A549 (cell line): ENCODE measurements at regions not wholly inside any gene's neighbourhood (a gene's known extent, or its start where the extent isn't known, plus 50 kb on each side); places are given as distances from the start of the nearest gene placed in this dataset.

Experiments
- ATAC-seq, 2 experiments: fragments of 200-7000 bp in 1 of 2; fragments of >200 bp in 1 of 2; cut with Nextera tagmentation in 1 of 2; cut with Tn5 transposase in 1 of 2; 3 replicates each; pipeline versions ENCODE4 v1.8.0 to v1.9.1; 2018 to 2020; ENCODE audit warnings: mild to moderate bottlenecking in 1 of 2, moderate library complexity in 1 of 2
- CTCF ChIA-PET: fragments of 300-600 bp; sonication (Branson Sonifier 250); formaldehyde crosslinking; extraction: SDS; loops from one replicate; lab custom pipeline; 2021; ENCODE audit warnings: antibody characterized with exemption, inconsistent platforms; lab: Yijun Ruan, JAX
- POLR2A ChIA-PET: fragments of 350-600 bp; formaldehyde crosslinking; extraction: SDS; loops from one replicate; lab custom pipeline; 2021; ENCODE audit warnings: antibody characterized with exemption, inconsistent platforms; lab: Yijun Ruan, JAX
- DNase-seq, 2 experiments: peaks; one replicate each; pipeline versions ENCODE4 v3.0.0 to v3.0.0-alpha.2; 2011 to 2016; ENCODE audit warnings: low read depth in 1 of 2, low spot score in 1 of 2
- FAIRE-seq: peaks from 2 replicates; lab custom pipeline; 2011; peaks lifted over from hg19 to GRCh38; lab: Jason Lieb, UNC
- H3K27ac ChIP-seq, 2 experiments: fragments of >200 bp; sonication (Bioruptor Twin); formaldehyde crosslinking; 3 replicates each; pipeline ENCODE4 v1.5.1; 2016 to 2017
- H3K4me1 ChIP-seq: fragments of >200 bp; sonication (Bioruptor Twin); formaldehyde crosslinking; 3 replicates; pipeline ENCODE4 v1.6.1; 2016
- H3K4me2 ChIP-seq: fragments of >200 bp; sonication (Bioruptor Twin); formaldehyde crosslinking; 3 replicates; pipeline ENCODE4 v1.6.1; 2016
- H3K4me3 ChIP-seq: fragments of >200 bp; sonication (Bioruptor Twin); formaldehyde crosslinking; 3 replicates; pipeline ENCODE4 v1.5.1; 2016
- H3K9me3 ChIP-seq: fragments of >200 bp; sonication (Bioruptor Twin); formaldehyde crosslinking; 3 replicates; pipeline ENCODE4 v1.6.1; 2016
- ATOH8 ChIP-seq: fragments of 250-450 bp; sonication (Bioruptor Pico); IDR thresholded peaks from 2 replicates; pipeline ENCODE4 v1.5.0; 2020; ENCODE audit warnings: low read depth, mild to moderate bottlenecking, moderate library complexity
- BCL3 ChIP-seq: fragments of >200 bp; sonication (Bioruptor Twin); formaldehyde crosslinking; IDR thresholded peaks from 3 replicates; pipeline ENCODE4 v1.6.1; 2016
- BHLHE40 ChIP-seq: IDR thresholded peaks from 2 replicates; pipeline ENCODE4 v1.6.1; 2012; ENCODE audit warnings: low read depth, low read length, inconsistent platforms
- CEBPB ChIP-seq, 2 experiments: fragments of >200 bp in 1 of 2; sonication (Bioruptor Twin) in 1 of 2; formaldehyde crosslinking in 1 of 2; IDR thresholded peaks; 2 replicates each; pipeline ENCODE4 v1.6.1; 2012 to 2016
- CTCF ChIP-seq: fragments of >200 bp; sonication (Bioruptor Twin); formaldehyde crosslinking; IDR thresholded peaks from 3 replicates; pipeline ENCODE4 v1.5.1; 2016
- FOSL2 ChIP-seq, 2 experiments: fragments of 450-650 bp in 1 of 2; fragments of >200 bp in 1 of 2; sonication (Bioruptor Twin) in 1 of 2; formaldehyde crosslinking; IDR thresholded peaks; 2 replicates each; pipeline versions ENCODE4 v1.5.0 to v1.6.1; 2016 to 2020; ENCODE audit warnings: mild to moderate bottlenecking in 1 of 2, moderate library complexity in 1 of 2
- HEYL ChIP-seq: fragments of 250-450 bp; sonication (Bioruptor Pico); IDR thresholded peaks from 2 replicates; pipeline ENCODE4 v1.8.0; 2021; ENCODE audit warnings: mild to moderate bottlenecking, moderate library complexity
- HMGXB4 ChIP-seq: fragments of 250-450 bp; sonication (Bioruptor Pico); IDR thresholded peaks from 2 replicates; pipeline ENCODE4 v1.5.0; 2021; ENCODE audit warnings: mild to moderate bottlenecking, moderate library complexity, borderline replicate concordance
- HOXA7 ChIP-seq: fragments of 250-450 bp; sonication (Bioruptor Pico); IDR thresholded peaks from 2 replicates; pipeline ENCODE4 v1.5.0; 2020; ENCODE audit warnings: mild to moderate bottlenecking, moderate library complexity
- JUN ChIP-seq, 2 experiments: fragments of >200 bp; sonication (Bioruptor Twin); formaldehyde crosslinking; IDR thresholded peaks; 2 replicates in 1 of 2; 3 replicates in 1 of 2; pipeline ENCODE4 v1.6.1; 2016 to 2017
- JUNB ChIP-seq: fragments of >200 bp; sonication (Bioruptor Twin); formaldehyde crosslinking; IDR thresholded peaks from 2 replicates; pipeline ENCODE4 v1.6.1; 2016
- MAZ ChIP-seq: fragments of 150-350 bp; IDR thresholded peaks from 2 replicates; pipeline ENCODE4 v1.6.1; 2014; ENCODE audit warnings: antibody characterized with exemption, low read depth, low read length, borderline replicate concordance
- NFE2L2 ChIP-seq: fragments of 150-350 bp; conservative IDR thresholded peaks from 2 replicates; pipeline ENCODE4 v1.6.1; 2014; ENCODE audit warnings: low read length
- NPAS2 ChIP-seq: fragments of 250-450 bp; sonication (Bioruptor Pico); IDR thresholded peaks from 2 replicates; pipeline ENCODE4 v1.8.0; 2022; ENCODE audit warnings: mild to moderate bottlenecking, moderate library complexity, borderline replicate concordance
- NR3C1 ChIP-seq: fragments of >200 bp; sonication (Bioruptor Twin); formaldehyde crosslinking; IDR thresholded peaks from 3 replicates; pipeline ENCODE4 v1.6.1; 2017
- PHF8 ChIP-seq: fragments of 200-600 bp; sonication (generic); IDR thresholded peaks from 2 replicates; pipeline ENCODE4 v1.6.1; 2016; ENCODE audit warnings: low read depth, mild to moderate bottlenecking, antibody characterized with exemption, moderate library complexity, borderline replicate concordance
- POLR2A ChIP-seq: IDR thresholded peaks from 2 replicates; pipeline ENCODE4 v1.6.1; 2012; ENCODE audit warnings: mild to moderate bottlenecking, low read length
- POLR2AphosphoS2 ChIP-seq: conservative IDR thresholded peaks from 2 replicates; pipeline ENCODE4 v1.6.1; 2012; ENCODE audit warnings: low read length, improper control_type of control experiment, inconsistent platforms
- RARB ChIP-seq: fragments of 250-450 bp; sonication (Bioruptor Pico); IDR thresholded peaks from 2 replicates; pipeline ENCODE4 v1.8.0; 2021; ENCODE audit warnings: mild to moderate bottlenecking, moderate library complexity
- RCOR1 ChIP-seq: fragments of 150-350 bp; IDR thresholded peaks from 2 replicates; pipeline ENCODE4 v1.6.1; 2014; ENCODE audit warnings: antibody characterized with exemption, low read length, low read depth
- RNF2 ChIP-seq: fragments of 200-600 bp; sonication (generic); IDR thresholded peaks from 2 replicates; pipeline ENCODE4 v1.6.1; 2016; ENCODE audit warnings: low read depth, mild to moderate bottlenecking, antibody characterized with exemption, moderate library complexity, borderline replicate concordance
- SMC3 ChIP-seq: fragments of >200 bp; sonication (Bioruptor Twin); formaldehyde crosslinking; IDR thresholded peaks from 3 replicates; pipeline ENCODE4 v1.6.1; 2018; ENCODE audit warnings: inconsistent platforms
- ZC3H11A ChIP-seq: fragments of 450-650 bp; IDR thresholded peaks from 2 replicates; pipeline ENCODE4 v1.6.1; 2014; ENCODE audit warnings: antibody characterized with exemption, mild to moderate bottlenecking
- ZNF302 ChIP-seq: fragments of 250-450 bp; sonication (Bioruptor Pico); IDR thresholded peaks from 2 replicates; pipeline ENCODE4 v1.9.0; 2021; ENCODE audit warnings: inconsistent platforms, mild to moderate bottlenecking, moderate library complexity
- ZSCAN20 ChIP-seq: fragments of 250-450 bp; sonication (Bioruptor Pico); IDR thresholded peaks from 2 replicates; pipeline ENCODE4 v1.8.0; 2022; ENCODE audit warnings: mild to moderate bottlenecking, moderate library complexity
- WGBS: methylation state at CpG from one replicate; pipeline ENCODE4 v1.1.6; 2017; ENCODE audit errors: missing lambda C conversion rate; 5-methylcytosine and 5-hydroxymethylcytosine counted together
- TF ChIP-seq, protein P1 (sequence below): fragments of 450-650 bp; IDR thresholded peaks from 2 replicates; pipeline ENCODE4 v1.6.1; 2014; ENCODE audit warnings: antibody characterized with exemption

DNA sequence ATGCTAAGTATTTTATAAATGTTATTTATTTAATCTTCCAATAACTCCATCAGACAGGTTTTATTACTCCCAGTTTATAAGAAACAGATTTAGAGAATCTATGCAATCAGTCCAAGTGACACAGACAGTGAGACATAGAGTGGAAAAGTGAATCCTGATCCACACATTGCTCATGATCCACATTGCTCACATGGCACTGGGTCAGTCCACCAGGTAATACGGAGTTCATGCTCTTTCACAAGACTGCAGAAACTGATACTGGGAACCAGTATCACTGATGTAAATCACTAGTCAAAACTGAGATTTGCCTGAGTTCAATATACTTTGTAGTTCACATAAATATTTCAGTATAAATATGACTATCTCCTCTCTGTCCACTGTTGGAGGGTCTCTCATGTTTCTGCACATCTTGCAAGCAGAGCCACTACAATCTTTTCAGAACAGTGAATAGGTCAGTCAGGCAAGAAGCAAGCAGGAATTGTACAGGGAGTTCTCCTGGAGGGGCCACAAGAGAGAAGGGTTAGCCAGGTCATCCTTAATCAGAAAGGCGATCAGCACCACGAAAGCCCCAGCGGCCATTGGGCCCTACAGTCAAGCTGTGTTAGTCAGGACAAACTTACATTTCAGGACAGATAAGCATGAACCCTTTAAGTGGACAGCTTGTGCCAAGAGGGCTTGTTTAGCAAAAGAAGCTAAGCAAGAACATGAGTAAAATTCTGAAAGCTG lies 275.4 kb upstream of the NR5A2 start (continued):
- no peak for TF ChIP-seq BCL3
- TF ChIP-seq MAZ: no peak
- no peak for TF ChIP-seq RCOR1
- TF ChIP-seq, protein P1, sequence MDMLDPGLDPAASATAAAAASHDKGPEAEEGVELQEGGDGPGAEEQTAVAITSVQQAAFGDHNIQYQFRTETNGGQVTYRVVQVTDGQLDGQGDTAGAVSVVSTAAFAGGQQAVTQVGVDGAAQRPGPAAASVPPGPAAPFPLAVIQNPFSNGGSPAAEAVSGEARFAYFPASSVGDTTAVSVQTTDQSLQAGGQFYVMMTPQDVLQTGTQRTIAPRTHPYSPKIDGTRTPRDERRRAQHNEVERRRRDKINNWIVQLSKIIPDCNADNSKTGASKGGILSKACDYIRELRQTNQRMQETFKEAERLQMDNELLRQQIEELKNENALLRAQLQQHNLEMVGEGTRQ: no peak
- no peak for TF ChIP-seq NFE2L2
- no peak for TF ChIP-seq ZSCAN20 (CRISPR knock-in tag)
- TF ChIP-seq ZNF302: no peak
- TF ChIP-seq NR3C1: no peak
- TF ChIP-seq FOSL2 (IDR thresholded peaks at IDR 0.05): no peak
- TF ChIP-seq FOSL2 (CRISPR knock-in tag; IDR thresholded peaks at IDR 0.05): no peak

- no peak overlapping the region for H3K27ac ChIP-seq
- no peak overlapping the region for H3K4me3 ChIP-seq
- no peaks in the 10 kb centered on the region for H3K4me1 ChIP-seq
- ATAC-seq (no peak), DNase-seq (no peak)
- POLR2A ChIA-PET: no interaction called here
- 77% methylated on average over 2 of the region's 2 CpGs for WGBS
- H3K9me3 ChIP-seq: 0 out of 3 replicates have a peak, but pooled peaks cover 7% of the 10 kb centered on the region
- no peak overlapping the region for H3K4me2 ChIP-seq
- CTCF ChIA-PET: no interaction called here
- TF ChIP-seq CEBPB (IDR thresholded peaks at IDR 0.05) (no peak), NPAS2 (no peak)
- TF ChIP-seq, all 56 proteins: peak for 0
- FAIRE-seq: no peak
Measured at GRCh38 chr1:199752688-199753027, 274.9 kb upstream of the NR5A2 start.

GRCh38 chr1:199753513-199753912 lies 274.0 kb upstream of the NR5A2 start:
- POLR2A ChIA-PET: no interaction called here
- CTCF ChIA-PET: interaction anchor here (1.6 kb wide), 1 partner anchor 12 kb away, joined by 4 read pairs; no protein-coding TSS in a partner anchor
- 0 out of 3 replicates have a peak, but pooled peaks cover 7% of the 10 kb centered on the region for H3K9me3 ChIP-seq
- TF ChIP-seq BHLHE40: no peak
- no peak for TF ChIP-seq PHF8
- TF ChIP-seq POLR2AphosphoS2: no peak
- TF ChIP-seq ATOH8: no peak
- TF ChIP-seq JUN (IDR thresholded peaks at IDR 0.05): no peak
- TF ChIP-seq JUNB: no peak
- no peak for TF ChIP-seq ZC3H11A
- TF ChIP-seq SMC3: no peak
- TF ChIP-seq HMGXB4 (CRISPR knock-in tag): no peak
- TF ChIP-seq RNF2: no peak
- TF ChIP-seq CTCF: no peak
- TF ChIP-seq HOXA7 (CRISPR knock-in tag): no peak
- TF ChIP-seq RARB: no peak
- no peak for TF ChIP-seq NR3C1
- TF ChIP-seq POLR2A: no peak
- no peak for TF ChIP-seq HEYL (CRISPR knock-in tag)
- TF ChIP-seq, all 56 proteins: peak for 0
- Histone ChIP-seq H3K4me1 (peaks cover 3% of the 10 kb centered on the region), H3K4me3 (no peak overlapping the region), H3K27ac (0 out of 6 replicates have a peak overlapping the region, but pooled peaks of 1 of the 2 experiments have one; percentile 2), H3K4me2 (no peak overlapping the region)
- no peak for ATAC-seq
- 61% methylated on average over 2 of the region's 2 CpGs for WGBS
- FAIRE-seq: no peak
- no peak for DNase-seq
